ENCODE measurements at regions not wholly inside any gene's neighbourhood (a gene's known extent, or its start where the extent isn't known, plus 50 kb on each side); places are given as distances from the start of the nearest gene placed in this dataset.

GRCh38 chr14:87863047-87863446 lies 129.9 kb downstream of the GALC start:
- Histone ChIP-seq H3K4me1 (ENCODE audit: insufficient read depth, low read length) (no peaks in the 10 kb centered on the region), H3K9me3 (ENCODE audit: control insufficient read depth in 1 of 2, insufficient read depth in 1 of 2, low read length in 2 of 2) (peaks cover 0 to 3% of the 10 kb centered on the region in 2 experiments), H3K4me3 (ENCODE audit: low read length) (no peak overlapping the region), H3K36me3 (ENCODE audit: insufficient read depth, low read length) (no peaks in the 10 kb centered on the region), H3K27ac (ENCODE audit: low read depth in 1 of 2, low read length in 2 of 2) (no peak overlapping the region), H3K27me3 (ENCODE audit: control insufficient read depth in 1 of 2, insufficient read depth in 2 of 2, low read length in 2 of 2) (no peaks in the 10 kb centered on the region)
- ChIA-PET POLR2A (no interaction called here), CTCF (no interaction called here)
- H3K27me3 Mint-ChIP-seq: peaks cover 7% of the 10 kb centered on the region
- no peak for TF ChIP-seq CTCF (IDR thresholded peaks at IDR 0.05)
- H3K27ac Mint-ChIP-seq: no peak overlapping the region
- no peaks in the 10 kb centered on the region for H3K36me3 Mint-ChIP-seq (ENCODE audit: low read depth)
- H3K9me3 Mint-ChIP-seq: peaks cover 2% of the 10 kb centered on the region
- H3K4me1 Mint-ChIP-seq (ENCODE audit: low read depth): no peaks in the 10 kb centered on the region
- intact Hi-C loops (cut with DNase I, micrococcal nuclease): no loop called here
- DNase-seq (no peak), ATAC-seq (ENCODE audit: poor library complexity) (no peak)
- H3K4me3 Mint-ChIP-seq: no peak overlapping the region

- H3K36me3 Mint-ChIP-seq (ENCODE audit: low read depth): no peaks in the 10 kb centered on the region
Measured at GRCh38 chr14:87852107-87852506, 140.9 kb downstream of the GALC start.

GRCh38 chr14:87851190-87851589 lies 141.8 kb downstream of the GALC start:
- Histone ChIP-seq H3K27me3 (ENCODE audit: control insufficient read depth in 1 of 2, insufficient read depth in 2 of 2, low read length in 2 of 2) (peaks cover 0 to 2% of the 10 kb centered on the region in 2 experiments), H3K9me3 (ENCODE audit: control insufficient read depth in 1 of 2, insufficient read depth in 1 of 2, low read length in 2 of 2) (no peaks in the 10 kb centered on the region), H3K4me3 (ENCODE audit: low read length) (no peak overlapping the region), H3K27ac (ENCODE audit: low read depth in 1 of 2, low read length in 2 of 2) (no peak overlapping the region), H3K36me3 (ENCODE audit: insufficient read depth, low read length) (no peaks in the 10 kb centered on the region), H3K4me1 (ENCODE audit: insufficient read depth, low read length) (no peaks in the 10 kb centered on the region)
- Mint-ChIP-seq H3K36me3 (ENCODE audit: low read depth) (no peaks in the 10 kb centered on the region), H3K4me3 (no peak overlapping the region), H3K27ac (no peak overlapping the region), H3K9me3 (no peaks in the 10 kb centered on the region), H3K4me1 (ENCODE audit: low read depth) (no peaks in the 10 kb centered on the region), H3K27me3 (peaks cover 16% of the 10 kb centered on the region)
- no peak for TF ChIP-seq CTCF (IDR thresholded peaks at IDR 0.05)
- intact Hi-C loops (cut with DNase I, micrococcal nuclease): no loop called here
- DNase-seq: no peak
- ChIA-PET POLR2A (no interaction called here), CTCF (no interaction called here)
- ATAC-seq (ENCODE audit: poor library complexity): no peak

More at GRCh38 chr14:87852107-87852506, 140.9 kb downstream of the GALC start:
- Mint-ChIP-seq H3K4me3 (no peak overlapping the region), H3K27ac (no peak overlapping the region), H3K4me1 (ENCODE audit: low read depth) (no peaks in the 10 kb centered on the region), H3K27me3 (peaks cover 13% of the 10 kb centered on the region), H3K9me3 (no peaks in the 10 kb centered on the region)
- Histone ChIP-seq H3K27me3 (ENCODE audit: control insufficient read depth in 1 of 2, insufficient read depth in 2 of 2, low read length in 2 of 2) (peaks cover 0 to 2% of the 10 kb centered on the region in 2 experiments), H3K4me1 (ENCODE audit: insufficient read depth, low read length) (no peaks in the 10 kb centered on the region), H3K36me3 (ENCODE audit: insufficient read depth, low read length) (no peaks in the 10 kb centered on the region), H3K27ac (ENCODE audit: low read depth in 1 of 2, low read length in 2 of 2) (no peak overlapping the region), H3K9me3 (ENCODE audit: control insufficient read depth in 1 of 2, insufficient read depth in 1 of 2, low read length in 2 of 2) (no peaks in the 10 kb centered on the region), H3K4me3 (ENCODE audit: low read length) (no peak overlapping the region)
- ATAC-seq (ENCODE audit: poor library complexity) (no peak), DNase-seq (no peak)
- intact Hi-C loops (cut with DNase I, micrococcal nuclease): no loop called here
- TF ChIP-seq CTCF (IDR thresholded peaks at IDR 0.05): no peak
- CTCF ChIA-PET: no interaction called here
- POLR2A ChIA-PET: no interaction called here
